ENCODE measurements at regions not wholly inside any gene's neighbourhood (a gene's known extent, or its start where the extent isn't known, plus 50 kb on each side); places are given as distances from the start of the nearest gene placed in this dataset.

DNA sequence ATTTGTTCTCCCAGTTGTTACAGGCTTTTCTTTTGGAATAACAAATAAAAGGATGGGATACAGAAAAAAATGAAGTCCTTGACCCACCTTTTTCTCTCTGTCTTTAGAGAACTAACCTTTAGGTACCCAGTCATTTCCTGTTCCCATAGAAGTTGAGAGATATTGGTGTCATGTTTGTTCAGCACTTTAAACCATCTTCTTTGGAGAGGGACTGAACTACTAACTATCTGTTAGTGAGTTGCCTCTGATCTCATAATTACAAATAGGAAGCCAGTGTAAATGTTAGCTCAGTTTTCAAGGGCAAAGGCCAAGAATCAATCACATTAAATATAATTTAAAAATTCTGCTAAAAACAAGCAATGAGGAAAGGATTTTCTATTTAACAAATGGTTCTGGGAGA is 72.9 kb upstream of the DCBLD2 start:
- Histone ChIP-seq H3K4me3 (no peak overlapping the region), H3K4me1 (peaks cover 0 to 6% (median 0%) of the 10 kb centered on the region in 4 donors), H3K9me3 (no peaks in the 10 kb centered on the region), H3K27me3 (no peaks in the 10 kb centered on the region), H3K36me3 (no peaks in the 10 kb centered on the region), H3K27ac (no peak overlapping the region)
- DNase-seq (no peak), ATAC-seq (ENCODE audit: low FRiP score in 2 of 2) (no peak)
- TF ChIP-seq POLR2A (IDR thresholded peaks at IDR 0.05) (no peak), EP300 (IDR thresholded peaks at IDR 0.05) (no peak), POLR2AphosphoS5 (IDR thresholded peaks at IDR 0.05) (no peak)
- TF ChIP-seq, protein P1, sequence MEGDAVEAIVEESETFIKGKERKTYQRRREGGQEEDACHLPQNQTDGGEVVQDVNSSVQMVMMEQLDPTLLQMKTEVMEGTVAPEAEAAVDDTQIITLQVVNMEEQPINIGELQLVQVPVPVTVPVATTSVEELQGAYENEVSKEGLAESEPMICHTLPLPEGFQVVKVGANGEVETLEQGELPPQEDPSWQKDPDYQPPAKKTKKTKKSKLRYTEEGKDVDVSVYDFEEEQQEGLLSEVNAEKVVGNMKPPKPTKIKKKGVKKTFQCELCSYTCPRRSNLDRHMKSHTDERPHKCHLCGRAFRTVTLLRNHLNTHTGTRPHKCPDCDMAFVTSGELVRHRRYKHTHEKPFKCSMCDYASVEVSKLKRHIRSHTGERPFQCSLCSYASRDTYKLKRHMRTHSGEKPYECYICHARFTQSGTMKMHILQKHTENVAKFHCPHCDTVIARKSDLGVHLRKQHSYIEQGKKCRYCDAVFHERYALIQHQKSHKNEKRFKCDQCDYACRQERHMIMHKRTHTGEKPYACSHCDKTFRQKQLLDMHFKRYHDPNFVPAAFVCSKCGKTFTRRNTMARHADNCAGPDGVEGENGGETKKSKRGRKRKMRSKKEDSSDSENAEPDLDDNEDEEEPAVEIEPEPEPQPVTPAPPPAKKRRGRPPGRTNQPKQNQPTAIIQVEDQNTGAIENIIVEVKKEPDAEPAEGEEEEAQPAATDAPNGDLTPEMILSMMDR (IDR thresholded peaks at IDR 0.05) = no peak

DNA sequence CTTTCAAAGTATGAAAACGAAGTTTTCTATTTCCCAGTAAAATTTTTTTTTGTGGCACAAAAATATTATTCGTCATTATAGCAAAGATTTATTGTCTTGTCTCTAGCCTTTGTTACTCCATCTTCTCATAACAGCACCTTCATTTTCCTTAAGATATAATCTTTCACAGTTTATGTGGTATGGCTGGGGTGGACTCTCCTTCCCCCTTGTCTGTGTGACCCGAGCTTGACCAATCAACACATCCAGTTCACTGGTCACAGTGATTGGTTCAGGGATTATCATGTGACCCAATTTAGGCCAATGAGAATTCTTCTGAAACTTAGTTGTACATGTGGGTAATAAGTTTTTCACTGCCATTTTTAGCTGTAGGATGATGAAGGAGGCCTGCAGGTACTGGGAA is 71.2 kb upstream of the DCBLD2 start:
- no peak overlapping the region for H3K4me3 ChIP-seq
- no peaks in the 10 kb centered on the region for H3K9me3 ChIP-seq
- TF ChIP-seq, protein P1 (IDR thresholded peaks at IDR 0.05) = no peak
- no peak for TF ChIP-seq POLR2A (IDR thresholded peaks at IDR 0.05)
- no peak for TF ChIP-seq EP300 (IDR thresholded peaks at IDR 0.05)
- no peaks in the 10 kb centered on the region for H3K27me3 ChIP-seq
- peaks cover 0 to 6% (median 0%) of the 10 kb centered on the region in 4 donors for H3K4me1 ChIP-seq
- WGBS, 2 donors = 74 to 75% methylated on average over 3 of the region's 3 CpGs
- no peaks in the 10 kb centered on the region for H3K36me3 ChIP-seq
- ATAC-seq (ENCODE audit: low FRiP score in 2 of 2) (no peak), DNase-seq (no peak)
- H3K27ac ChIP-seq = no peak overlapping the region

DNA sequence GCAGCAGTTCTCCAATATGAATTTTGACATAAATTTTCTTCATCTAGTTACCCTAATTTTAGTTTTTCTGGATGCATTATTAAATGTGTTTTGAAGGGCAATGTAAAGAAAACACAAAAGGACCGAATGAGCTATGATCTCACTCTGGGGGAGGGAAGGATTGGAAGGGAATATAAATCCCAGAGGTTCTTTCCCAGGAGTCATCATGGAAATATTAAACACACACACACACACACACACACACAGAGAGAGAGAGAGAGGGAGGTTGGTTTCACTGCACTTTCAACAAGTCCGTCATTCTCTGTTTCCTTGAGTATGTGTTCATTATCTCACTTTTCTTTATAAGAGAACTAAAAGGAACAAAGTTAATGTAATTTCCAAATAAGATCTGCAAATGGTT is 70.7 kb upstream of the DCBLD2 start:
- ATAC-seq (ENCODE audit: low FRiP score in 2 of 2) (no peak), DNase-seq (no peak)
- WGBS, 2 donors = 47 to 64% methylated on average over 2 of the region's 2 CpGs
- no peak overlapping the region for H3K4me3 ChIP-seq
- TF ChIP-seq, protein P1 (IDR thresholded peaks at IDR 0.05) = no peak
- TF ChIP-seq POLR2AphosphoS5 (IDR thresholded peaks at IDR 0.05) (no peak), EP300 (IDR thresholded peaks at IDR 0.05) (no peak), POLR2A (IDR thresholded peaks at IDR 0.05) (no peak)
- H3K36me3 ChIP-seq = no peaks in the 10 kb centered on the region
- no peak overlapping the region for H3K27ac ChIP-seq
- H3K4me1 ChIP-seq = peaks cover 0 to 6% (median 0%) of the 10 kb centered on the region in 4 donors
- no peaks in the 10 kb centered on the region for H3K27me3 ChIP-seq
- H3K9me3 ChIP-seq = no peaks in the 10 kb centered on the region

GRCh38 chr3:98971169-98971681 is 69.7 kb upstream of the DCBLD2 start:
- Histone ChIP-seq H3K27ac (no peak overlapping the region), H3K36me3 (no peaks in the 10 kb centered on the region), H3K4me3 (no peak overlapping the region), H3K27me3 (no peaks in the 10 kb centered on the region), H3K9me3 (no peaks in the 10 kb centered on the region), H3K4me1 (peaks cover 0 to 3% (median 0%) of the 10 kb centered on the region in 4 donors)
- ATAC-seq (ENCODE audit: low FRiP score in 2 of 2) (no peak), DNase-seq (no peak)
- no peak for TF ChIP-seq EP300 (IDR thresholded peaks at IDR 0.05)
- no peak for TF ChIP-seq POLR2AphosphoS5 (IDR thresholded peaks at IDR 0.05)
- no peak for TF ChIP-seq POLR2A (IDR thresholded peaks at IDR 0.05)
- 90 to 92% methylated on average over 1 of the region's 1 CpG for WGBS, 2 donors

DNA sequence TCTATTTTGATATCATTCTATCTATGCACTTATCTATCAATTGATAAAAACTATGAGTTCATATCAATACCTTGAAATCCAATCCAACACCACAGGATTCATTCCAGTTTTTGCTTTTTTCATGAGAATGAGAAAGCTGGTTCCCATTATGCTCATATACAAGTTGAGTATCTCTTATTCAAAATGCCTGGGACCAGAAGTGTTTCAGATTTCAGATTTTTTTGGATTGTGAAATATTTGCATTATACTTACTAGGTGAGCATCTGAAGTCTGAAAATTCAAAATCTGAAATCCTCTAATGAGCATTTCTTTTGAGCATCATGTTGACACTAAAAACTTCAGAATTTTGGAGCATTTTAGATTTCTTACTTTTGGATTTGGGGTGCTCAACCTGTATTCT is 67.8 kb upstream of the DCBLD2 start:
- no peak for TF ChIP-seq POLR2AphosphoS5 (IDR thresholded peaks at IDR 0.05)
- TF ChIP-seq POLR2A (IDR thresholded peaks at IDR 0.05) = no peak
- TF ChIP-seq EP300 (IDR thresholded peaks at IDR 0.05) = no peak
- TF ChIP-seq, protein P1 (IDR thresholded peaks at IDR 0.05) = no peak
- DNase-seq (no peak), ATAC-seq (ENCODE audit: low FRiP score in 2 of 2) (no peak)
- no peaks in the 10 kb centered on the region for H3K4me1 ChIP-seq
- H3K9me3 ChIP-seq = no peaks in the 10 kb centered on the region
- no peak overlapping the region for H3K27ac ChIP-seq
- H3K27me3 ChIP-seq = no peaks in the 10 kb centered on the region
- no peaks in the 10 kb centered on the region for H3K36me3 ChIP-seq
- no peak overlapping the region for H3K4me3 ChIP-seq

All from upper lobe of left lung (tissue), 6 donors.